ENCODE measurements at regions not wholly inside any gene's neighbourhood (a gene's known extent, or its start where the extent isn't known, plus 50 kb on each side); places are given as distances from the start of the nearest gene placed in this dataset.

DNA sequence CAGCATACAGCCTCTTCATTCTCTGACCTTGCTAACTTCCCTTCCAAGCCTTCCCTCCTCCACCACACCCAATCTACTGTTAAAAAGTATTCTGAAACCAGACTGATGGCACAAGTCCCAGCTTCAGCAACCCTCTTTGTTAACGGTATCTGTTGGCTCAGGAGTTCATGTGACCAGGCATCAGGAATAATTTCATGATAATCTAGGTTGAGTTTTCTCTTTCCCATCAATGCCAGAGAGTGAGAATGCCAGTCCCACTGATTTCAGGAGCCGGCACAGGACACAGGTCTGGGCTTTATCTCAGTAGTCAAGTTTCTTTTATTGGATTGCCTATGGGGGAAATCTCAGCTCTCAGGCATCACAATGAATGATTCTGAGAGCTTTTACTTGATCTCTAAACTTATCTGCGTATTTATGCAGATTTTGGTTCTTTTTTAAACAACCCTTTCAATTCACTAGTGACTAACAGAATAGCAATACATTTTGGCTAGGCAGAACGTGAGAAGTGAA, 231.0 kb upstream of the LYZL1 start:
- TF ChIP-seq, protein P1, sequence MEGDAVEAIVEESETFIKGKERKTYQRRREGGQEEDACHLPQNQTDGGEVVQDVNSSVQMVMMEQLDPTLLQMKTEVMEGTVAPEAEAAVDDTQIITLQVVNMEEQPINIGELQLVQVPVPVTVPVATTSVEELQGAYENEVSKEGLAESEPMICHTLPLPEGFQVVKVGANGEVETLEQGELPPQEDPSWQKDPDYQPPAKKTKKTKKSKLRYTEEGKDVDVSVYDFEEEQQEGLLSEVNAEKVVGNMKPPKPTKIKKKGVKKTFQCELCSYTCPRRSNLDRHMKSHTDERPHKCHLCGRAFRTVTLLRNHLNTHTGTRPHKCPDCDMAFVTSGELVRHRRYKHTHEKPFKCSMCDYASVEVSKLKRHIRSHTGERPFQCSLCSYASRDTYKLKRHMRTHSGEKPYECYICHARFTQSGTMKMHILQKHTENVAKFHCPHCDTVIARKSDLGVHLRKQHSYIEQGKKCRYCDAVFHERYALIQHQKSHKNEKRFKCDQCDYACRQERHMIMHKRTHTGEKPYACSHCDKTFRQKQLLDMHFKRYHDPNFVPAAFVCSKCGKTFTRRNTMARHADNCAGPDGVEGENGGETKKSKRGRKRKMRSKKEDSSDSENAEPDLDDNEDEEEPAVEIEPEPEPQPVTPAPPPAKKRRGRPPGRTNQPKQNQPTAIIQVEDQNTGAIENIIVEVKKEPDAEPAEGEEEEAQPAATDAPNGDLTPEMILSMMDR (IDR thresholded peaks at IDR 0.05), result no peak
- Histone ChIP-seq H3K9me3 (no peaks in the 10 kb centered on the region), H3K36me3 (no peaks in the 10 kb centered on the region), H3K27ac (no peak overlapping the region), H3K4me3 (no peak overlapping the region), H3K27me3 (ENCODE audit: low read depth) (no peaks in the 10 kb centered on the region), H3K4me1 (no peaks in the 10 kb centered on the region)
- intact Hi-C loops (cut with DNase I), result no loop called here
- no peak for DNase-seq
- ATAC-seq, result no peak

DNA sequence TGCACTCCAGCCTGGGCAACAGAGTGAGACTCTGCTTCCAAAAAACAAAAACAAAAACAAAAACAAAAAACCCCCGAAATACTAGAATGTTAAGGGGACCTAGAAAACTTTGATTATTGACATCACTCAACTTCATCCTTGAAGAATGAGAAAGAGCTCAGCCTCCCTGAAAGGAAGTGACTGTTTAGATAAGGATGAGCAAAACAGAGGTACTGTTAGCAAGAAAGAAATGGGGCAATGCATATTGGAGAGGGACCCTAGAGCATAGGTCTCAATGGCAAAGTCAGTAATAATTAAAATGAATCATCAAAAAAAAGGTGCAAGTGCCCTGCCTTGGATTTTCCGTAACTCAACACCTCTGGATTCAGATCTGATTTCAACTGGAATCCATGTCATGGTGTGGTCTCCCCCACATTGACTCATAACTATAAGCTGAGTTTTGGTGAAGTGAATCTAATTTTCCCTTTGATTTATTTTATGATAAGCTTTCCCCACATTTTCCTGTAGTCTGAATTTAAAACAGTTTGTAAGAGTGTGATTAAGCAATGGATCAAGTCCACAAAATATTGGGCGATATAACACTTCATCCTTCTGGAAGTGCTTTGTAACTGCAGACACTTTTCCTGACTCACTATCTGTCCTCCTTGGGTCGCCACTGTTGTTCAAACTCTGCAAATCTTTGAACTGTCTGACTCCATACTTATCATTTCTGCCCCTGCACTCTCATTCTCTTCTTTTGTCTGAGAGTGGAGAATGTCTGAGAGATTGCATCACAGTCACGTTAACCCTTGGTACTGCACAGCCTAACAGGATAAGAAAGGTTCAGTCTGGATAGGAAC, 224.8 kb upstream of the LYZL1 start:
- Histone ChIP-seq H3K4me3 (no peak overlapping the region), H3K36me3 (no peaks in the 10 kb centered on the region), H3K9me3 (no peaks in the 10 kb centered on the region), H3K4me1 (no peaks in the 10 kb centered on the region), H3K27me3 (ENCODE audit: low read depth) (no peaks in the 10 kb centered on the region), H3K27ac (no peak overlapping the region)
- ATAC-seq, result no peak
- no peak for DNase-seq
- TF ChIP-seq, protein P1 (IDR thresholded peaks at IDR 0.05), result no peak
- intact Hi-C loops (cut with DNase I), result no loop called here

DNA sequence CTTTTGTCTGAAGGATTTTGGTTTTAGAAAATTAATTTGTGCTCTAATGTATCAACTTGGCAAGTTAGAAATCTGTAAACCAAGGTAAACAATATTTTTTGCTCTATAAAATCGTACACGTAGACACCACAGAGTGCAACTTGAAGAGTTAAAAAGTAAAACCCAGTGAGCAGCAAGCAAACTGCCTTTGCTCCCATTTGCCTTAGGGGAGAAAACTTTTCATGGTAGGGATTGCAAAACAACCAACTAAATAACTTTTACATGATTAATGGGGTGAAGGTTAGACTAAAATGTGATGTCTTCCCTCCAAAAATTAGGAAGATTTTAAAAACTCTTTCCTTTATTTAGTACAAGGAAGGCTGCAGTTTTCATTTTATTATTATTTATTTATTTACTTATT, 224.2 kb upstream of the LYZL1 start:
- no peak overlapping the region for H3K27ac ChIP-seq
- H3K4me1 ChIP-seq, result no peaks in the 10 kb centered on the region
- no peak for ATAC-seq
- H3K27me3 ChIP-seq (ENCODE audit: low read depth), result no peaks in the 10 kb centered on the region
- DNase-seq, result no peak
- no peaks in the 10 kb centered on the region for H3K36me3 ChIP-seq
- no peak overlapping the region for H3K4me3 ChIP-seq
- H3K9me3 ChIP-seq, result no peaks in the 10 kb centered on the region
- intact Hi-C loops (cut with DNase I), result no loop called here
- TF ChIP-seq, protein P1 (IDR thresholded peaks at IDR 0.05), result no peak

DNA sequence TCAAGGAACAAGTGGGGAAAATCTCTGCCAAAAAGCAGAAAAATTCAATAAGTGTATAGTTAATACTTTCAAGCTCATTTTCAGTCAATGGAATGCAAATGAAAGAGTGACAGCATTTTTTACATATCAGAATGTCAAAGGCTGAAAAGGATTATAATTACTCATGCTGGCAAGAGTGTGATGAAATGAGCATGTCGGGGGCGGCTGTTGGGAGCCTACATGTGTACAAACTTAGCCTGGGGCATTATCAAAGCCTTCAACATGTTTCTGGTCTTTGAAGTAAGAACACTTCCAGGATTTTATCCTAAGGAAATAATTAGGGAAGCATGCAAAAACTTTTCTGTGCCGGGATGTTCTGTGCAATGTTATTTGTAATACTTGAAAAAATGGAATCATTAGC, 221.7 kb upstream of the LYZL1 start:
- no peak for ATAC-seq
- H3K27me3 ChIP-seq (ENCODE audit: low read depth), result no peaks in the 10 kb centered on the region
- TF ChIP-seq, protein P1 (IDR thresholded peaks at IDR 0.05), result no peak
- H3K9me3 ChIP-seq, result no peaks in the 10 kb centered on the region
- no peaks in the 10 kb centered on the region for H3K36me3 ChIP-seq
- H3K4me3 ChIP-seq, result no peak overlapping the region
- no peaks in the 10 kb centered on the region for H3K4me1 ChIP-seq
- intact Hi-C loops (cut with DNase I), result no loop called here
- DNase-seq, result no peak
- H3K27ac ChIP-seq, result no peak overlapping the region

DNA sequence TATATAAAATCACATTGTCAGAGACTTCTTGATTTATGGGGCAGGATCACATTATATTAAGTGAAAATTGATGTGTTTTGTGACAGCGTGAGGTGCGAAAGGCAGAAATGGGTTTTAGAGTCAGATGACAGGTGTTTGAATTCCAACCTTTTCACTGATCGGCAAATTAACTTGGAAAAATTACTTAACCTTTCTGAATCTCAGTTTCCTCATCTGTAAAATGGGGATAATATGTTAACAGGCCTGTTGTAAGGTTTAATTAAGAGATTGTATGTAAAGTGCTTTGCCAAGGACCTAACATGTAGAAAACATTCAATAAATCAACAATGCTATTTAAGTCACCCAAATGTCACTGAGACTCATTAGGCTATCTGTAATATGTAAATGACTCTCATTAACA, 221.2 kb upstream of the LYZL1 start:
- H3K27me3 ChIP-seq (ENCODE audit: low read depth), result no peaks in the 10 kb centered on the region
- no peaks in the 10 kb centered on the region for H3K9me3 ChIP-seq
- no peaks in the 10 kb centered on the region for H3K36me3 ChIP-seq
- ATAC-seq (no peak), DNase-seq (no peak)
- H3K4me3 ChIP-seq, result no peak overlapping the region
- intact Hi-C loops (cut with DNase I), result no loop called here
- H3K27ac ChIP-seq, result no peak overlapping the region
- no peaks in the 10 kb centered on the region for H3K4me1 ChIP-seq
- TF ChIP-seq, protein P1 (IDR thresholded peaks at IDR 0.05), result no peak
